ENCODE measurements at regions not wholly inside any gene's neighbourhood (a gene's known extent, or its start where the extent isn't known, plus 50 kb on each side); places are given as distances from the start of the nearest gene placed in this dataset.

DNA sequence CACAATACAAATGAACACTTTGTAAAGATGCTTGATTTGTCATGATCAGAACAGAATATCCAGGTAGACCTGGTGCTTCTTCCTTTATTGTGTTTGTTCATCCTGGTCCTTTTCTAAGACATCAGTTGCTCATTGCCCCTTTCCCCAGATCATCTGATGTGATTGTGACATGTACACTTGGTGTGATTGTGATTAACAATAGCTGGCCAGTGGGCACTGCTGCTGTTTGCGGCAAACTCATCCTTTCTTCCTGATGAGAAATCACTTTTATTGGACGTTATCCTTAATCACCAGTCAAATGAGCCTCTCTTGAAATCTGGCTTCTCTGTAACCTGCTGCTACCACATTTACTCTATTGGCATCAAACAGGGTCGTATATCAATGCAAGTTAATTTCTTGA lies 135.1 kb downstream of the PCDH7 start:
- TF ChIP-seq, protein P1, sequence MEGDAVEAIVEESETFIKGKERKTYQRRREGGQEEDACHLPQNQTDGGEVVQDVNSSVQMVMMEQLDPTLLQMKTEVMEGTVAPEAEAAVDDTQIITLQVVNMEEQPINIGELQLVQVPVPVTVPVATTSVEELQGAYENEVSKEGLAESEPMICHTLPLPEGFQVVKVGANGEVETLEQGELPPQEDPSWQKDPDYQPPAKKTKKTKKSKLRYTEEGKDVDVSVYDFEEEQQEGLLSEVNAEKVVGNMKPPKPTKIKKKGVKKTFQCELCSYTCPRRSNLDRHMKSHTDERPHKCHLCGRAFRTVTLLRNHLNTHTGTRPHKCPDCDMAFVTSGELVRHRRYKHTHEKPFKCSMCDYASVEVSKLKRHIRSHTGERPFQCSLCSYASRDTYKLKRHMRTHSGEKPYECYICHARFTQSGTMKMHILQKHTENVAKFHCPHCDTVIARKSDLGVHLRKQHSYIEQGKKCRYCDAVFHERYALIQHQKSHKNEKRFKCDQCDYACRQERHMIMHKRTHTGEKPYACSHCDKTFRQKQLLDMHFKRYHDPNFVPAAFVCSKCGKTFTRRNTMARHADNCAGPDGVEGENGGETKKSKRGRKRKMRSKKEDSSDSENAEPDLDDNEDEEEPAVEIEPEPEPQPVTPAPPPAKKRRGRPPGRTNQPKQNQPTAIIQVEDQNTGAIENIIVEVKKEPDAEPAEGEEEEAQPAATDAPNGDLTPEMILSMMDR (conservative IDR thresholded peaks at IDR 0.05; ENCODE audit: low read length), result no peak
- no peak for TF ChIP-seq EZH2phosphoT487 (IDR thresholded peaks at IDR 0.05; ENCODE audit: borderline replicate concordance, low read depth, low read length)
